ENCODE measurements at regions not wholly inside any gene's neighbourhood (a gene's known extent, or its start where the extent isn't known, plus 50 kb on each side); places are given as distances from the start of the nearest gene placed in this dataset.

- H3K27ac ChIP-seq = no peak overlapping the region
- TF ChIP-seq ZFX (IDR thresholded peaks at IDR 0.05) = no peak
- TF ChIP-seq, protein P1, sequence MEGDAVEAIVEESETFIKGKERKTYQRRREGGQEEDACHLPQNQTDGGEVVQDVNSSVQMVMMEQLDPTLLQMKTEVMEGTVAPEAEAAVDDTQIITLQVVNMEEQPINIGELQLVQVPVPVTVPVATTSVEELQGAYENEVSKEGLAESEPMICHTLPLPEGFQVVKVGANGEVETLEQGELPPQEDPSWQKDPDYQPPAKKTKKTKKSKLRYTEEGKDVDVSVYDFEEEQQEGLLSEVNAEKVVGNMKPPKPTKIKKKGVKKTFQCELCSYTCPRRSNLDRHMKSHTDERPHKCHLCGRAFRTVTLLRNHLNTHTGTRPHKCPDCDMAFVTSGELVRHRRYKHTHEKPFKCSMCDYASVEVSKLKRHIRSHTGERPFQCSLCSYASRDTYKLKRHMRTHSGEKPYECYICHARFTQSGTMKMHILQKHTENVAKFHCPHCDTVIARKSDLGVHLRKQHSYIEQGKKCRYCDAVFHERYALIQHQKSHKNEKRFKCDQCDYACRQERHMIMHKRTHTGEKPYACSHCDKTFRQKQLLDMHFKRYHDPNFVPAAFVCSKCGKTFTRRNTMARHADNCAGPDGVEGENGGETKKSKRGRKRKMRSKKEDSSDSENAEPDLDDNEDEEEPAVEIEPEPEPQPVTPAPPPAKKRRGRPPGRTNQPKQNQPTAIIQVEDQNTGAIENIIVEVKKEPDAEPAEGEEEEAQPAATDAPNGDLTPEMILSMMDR (conservative IDR thresholded peaks at IDR 0.05) = no peak
Observed at GRCh38 chr17:6184508-6184907, 114.3 kb downstream of the WSCD1 start.

GRCh38 chr17:6179017-6179416 is 108.8 kb downstream of the WSCD1 start:
- TF ChIP-seq, protein P1 (conservative IDR thresholded peaks at IDR 0.05) = no peak
- TF ChIP-seq ZFX (IDR thresholded peaks at IDR 0.05) = no peak
- no peak overlapping the region for H3K27ac ChIP-seq

DNA sequence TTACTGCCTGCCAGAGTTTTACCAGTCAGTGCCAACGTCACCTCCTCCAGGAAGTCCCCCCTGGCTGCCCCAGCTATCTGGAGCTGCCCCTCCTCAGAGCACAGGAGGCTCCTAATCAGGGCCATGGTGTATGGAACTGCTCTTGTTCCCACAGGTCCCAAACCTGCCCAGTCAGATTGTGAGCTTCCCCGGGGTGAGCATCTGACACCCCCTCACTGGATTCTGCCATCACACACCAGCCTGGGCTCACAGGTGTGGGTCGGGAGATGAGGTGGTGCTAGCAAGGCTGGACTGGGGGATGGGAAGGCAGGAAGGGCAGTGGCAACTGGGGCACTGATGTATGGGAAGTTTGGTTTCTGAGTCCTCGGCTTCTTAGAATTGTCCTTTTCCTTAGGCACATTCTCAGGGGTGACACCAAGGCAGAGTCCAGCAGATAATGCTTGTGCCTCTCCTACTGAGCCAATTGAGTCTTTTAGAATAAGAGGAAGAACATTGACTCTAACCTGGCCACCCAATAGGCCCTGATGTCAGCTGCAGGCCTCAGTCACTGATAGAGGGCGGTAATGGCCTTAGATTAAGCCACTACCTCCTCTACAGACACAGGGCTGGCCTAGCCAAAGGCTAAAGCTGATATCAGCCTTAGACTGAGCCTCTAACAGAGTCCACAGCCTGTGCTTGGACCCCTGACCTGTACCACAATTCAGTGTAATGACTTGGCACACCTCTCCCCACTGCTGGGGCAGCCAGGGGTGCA is 107.9 kb downstream of the WSCD1 start:
- H3K27ac ChIP-seq = no peak overlapping the region
- TF ChIP-seq, protein P1 (conservative IDR thresholded peaks at IDR 0.05) = no peak
- TF ChIP-seq ZFX (IDR thresholded peaks at IDR 0.05) = no peak

All from C4-2B (cell line).